Left colon (tissue), 2 donors: ENCODE measurements at regions not wholly inside any gene's neighbourhood (a gene's known extent, or its start where the extent isn't known, plus 50 kb on each side); places are given as distances from the start of the nearest gene placed in this dataset.
"Not testable (repeated sequence)": the region's sequence is repeated elsewhere in the genome, so short reads cannot be mapped to it uniquely, and the experiment has no call there.

Experiments used
- ATAC-seq: fragments of 200-7000 bp; cut with Tn5 transposase; one replicate; pipeline ENCODE4 v1.9.1; 2020; ENCODE audit warnings: mild to moderate bottlenecking, moderate library complexity
- DNase-seq, 2 donors: peaks; one replicate each; pipeline ENCODE4 v3.0.0-alpha.2; 2020
- intact Hi-C, 2 donors: fragments of 100-400 bp; cut with DNase I in 1 of 2; cut with micrococcal nuclease in 1 of 2; formaldehyde crosslinking; loops; one replicate each; pipeline versions ENCODE4 v1.11.2 to v1.14.0; 2022; cut with DNase I, micrococcal nuclease
- donor health status: DM: no; HTN: no; CAD: no.
- donor health status: DM: yes; HTN: yes; CAD: no.

DNA sequence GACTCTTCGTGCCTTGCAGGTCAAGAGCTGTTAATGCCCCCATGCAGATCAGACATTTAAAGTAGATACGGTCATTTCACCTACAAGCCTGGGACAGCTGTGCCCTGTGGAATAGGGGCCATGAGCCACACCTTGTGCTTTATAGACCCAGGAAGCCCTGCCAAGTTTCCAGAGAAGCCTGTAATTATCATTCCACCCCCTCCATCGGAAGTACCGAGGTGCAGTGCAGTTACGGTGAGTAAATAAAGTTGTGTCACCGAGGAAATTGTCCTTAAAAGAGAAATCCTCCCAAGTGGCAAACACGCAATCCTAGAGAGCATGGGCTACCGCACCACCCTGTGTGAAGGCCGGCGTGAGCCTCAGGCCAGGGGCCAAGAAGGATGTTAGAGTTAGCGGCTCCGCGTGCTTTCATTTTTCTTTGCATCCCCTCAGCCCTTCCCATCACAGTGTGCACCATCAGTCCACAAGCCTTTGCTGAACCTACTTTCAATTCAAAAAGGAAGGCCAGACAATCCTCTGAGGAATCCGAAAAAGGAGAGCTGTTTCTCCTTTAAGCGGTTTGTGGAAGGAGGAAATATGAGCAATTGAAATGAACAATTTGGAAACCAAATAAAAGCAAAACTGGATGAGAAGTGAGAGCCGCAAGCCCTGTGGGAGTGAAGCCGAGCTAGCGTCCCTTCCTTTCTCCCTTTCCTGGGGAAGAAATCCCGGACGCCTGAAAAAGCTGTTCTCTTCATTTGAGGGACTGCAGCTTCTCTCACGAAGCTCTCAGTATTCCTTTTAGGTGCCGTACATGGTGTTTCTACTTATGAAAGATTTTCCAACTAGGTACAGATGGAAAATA is 183.3 kb upstream of the PDE10A start:
- DNase-seq = peak; percentile 72 to 86
- intact Hi-C loops = loop anchor here in 1 of 2 donors (5.0 kb wide), 1 partner anchor 119 kb away; no protein-coding TSS in a partner anchor
- ATAC-seq = peak; percentile 86

DNA sequence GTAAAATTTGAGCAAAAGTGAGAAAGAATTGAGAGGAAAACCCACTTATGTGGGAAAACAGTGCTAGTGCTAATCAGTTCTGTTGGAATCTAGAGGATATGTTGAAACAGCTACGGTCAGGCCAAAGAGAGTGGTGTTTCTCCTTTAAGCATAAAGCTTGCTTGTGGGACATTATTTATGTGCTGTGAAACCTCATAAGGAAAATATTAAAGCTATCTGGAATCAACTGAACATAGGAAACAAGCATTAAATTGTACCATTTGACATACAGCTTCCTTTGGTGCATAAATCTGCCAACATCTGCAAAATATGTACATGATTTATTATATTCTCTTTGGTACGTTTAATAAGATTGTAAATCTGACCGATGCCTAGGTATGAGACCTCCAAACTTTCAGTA is 182.5 kb upstream of the PDE10A start:
- DNase-seq (no peak), ATAC-seq (no peak)
- intact Hi-C loops = loop anchor here in 1 of 2 donors (5.0 kb wide), 1 partner anchor 118 kb away; no protein-coding TSS in a partner anchor

DNA sequence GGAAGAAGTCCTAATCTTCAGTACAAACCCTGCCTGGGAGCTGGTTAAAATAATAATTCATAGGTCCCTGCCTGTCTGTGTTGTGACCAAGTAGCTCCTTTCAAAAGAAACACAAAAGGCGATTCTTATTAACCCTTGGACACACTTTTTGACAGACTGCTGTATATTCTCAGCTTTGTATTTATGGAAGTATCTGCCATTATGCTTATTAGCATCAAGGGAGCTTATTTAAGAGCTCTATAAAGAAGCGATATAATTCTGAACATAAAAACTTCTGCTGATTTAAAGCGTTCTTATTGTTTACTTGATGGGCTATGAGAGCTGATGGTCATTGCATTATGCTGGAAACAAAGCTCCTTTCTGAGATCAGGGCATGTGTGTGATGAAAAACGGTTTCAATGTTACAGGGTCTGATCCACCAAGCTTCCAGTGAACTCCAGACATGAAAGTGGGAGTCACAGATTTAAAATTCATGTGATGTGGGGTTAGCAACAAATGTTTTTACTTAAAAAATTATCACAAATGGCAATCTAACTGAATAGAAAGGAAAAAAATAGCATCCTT is 181.8 kb upstream of the PDE10A start:
- ATAC-seq = no peak
- intact Hi-C loops = loop anchor here in 1 of 2 donors (5.0 kb wide), 1 partner anchor 118 kb away; no protein-coding TSS in a partner anchor
- no peak for DNase-seq

DNA sequence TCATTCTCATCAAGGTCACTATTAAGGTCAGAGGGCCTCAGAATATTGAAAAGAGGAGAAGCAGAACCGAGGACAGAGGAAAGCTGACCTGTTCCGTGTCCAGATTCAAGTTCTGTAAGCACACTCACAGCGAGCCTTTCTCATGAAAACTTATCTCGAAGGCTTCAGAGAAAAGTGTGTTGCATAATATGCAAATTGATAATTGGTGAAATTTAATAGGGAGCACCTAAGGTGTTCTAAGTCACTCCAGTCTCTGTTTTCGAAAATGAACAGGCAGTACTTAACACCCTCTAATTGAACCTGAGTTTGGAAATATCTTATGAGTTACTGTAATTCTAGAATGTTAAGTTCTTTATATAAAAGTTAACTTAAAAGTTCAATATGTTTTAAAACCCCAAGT is 181.2 kb upstream of the PDE10A start:
- DNase-seq (no peak), ATAC-seq (no peak)
- intact Hi-C loops = no loop called here

DNA sequence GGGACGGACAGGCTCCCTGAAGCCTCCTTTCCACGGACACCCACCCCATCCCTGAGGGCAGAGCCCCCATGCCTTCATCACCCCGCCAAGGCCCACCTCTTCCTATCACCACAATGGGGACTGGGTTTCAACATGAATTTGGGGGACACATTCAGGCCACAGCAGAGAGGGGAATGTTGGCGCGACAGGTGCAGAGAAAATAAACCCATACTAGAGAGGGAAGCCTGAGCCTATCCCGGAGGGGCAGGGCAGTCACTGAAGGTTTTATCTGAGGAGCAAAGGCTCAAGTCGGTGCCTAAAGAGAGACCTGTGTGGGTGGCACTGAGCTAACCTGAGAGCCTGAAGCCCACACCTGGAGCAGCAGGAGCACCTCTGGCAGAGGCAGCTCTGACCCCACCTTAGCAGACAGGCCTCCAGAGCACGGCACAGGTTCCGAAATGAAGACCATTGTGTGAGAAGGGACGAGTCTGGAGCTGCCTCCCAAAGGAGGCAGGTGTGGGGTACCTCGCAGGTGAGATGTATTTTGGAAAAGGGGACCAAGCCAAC is 180.6 kb upstream of the PDE10A start:
- ATAC-seq (no peak), DNase-seq (no peak)
- intact Hi-C loops = no loop called here

DNA sequence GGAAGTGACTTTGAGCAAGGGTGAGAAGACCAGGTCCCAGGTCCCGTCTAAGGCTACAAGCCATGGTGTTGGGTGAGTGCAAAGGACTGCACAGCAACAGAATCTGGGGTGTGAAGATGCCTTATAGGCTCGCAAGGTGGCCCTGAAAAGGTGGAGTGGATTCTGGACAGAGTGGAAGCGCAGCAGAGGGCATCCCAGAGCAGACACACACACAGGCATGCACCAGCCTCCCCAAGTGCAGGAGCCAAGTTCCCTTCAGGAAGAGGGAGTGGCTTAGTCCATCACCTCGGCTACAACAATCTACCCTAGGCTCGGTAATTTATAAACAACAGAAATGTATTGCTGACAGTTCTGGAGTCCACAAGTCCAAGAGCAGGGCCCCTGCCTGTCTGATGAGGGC is 180.1 kb upstream of the PDE10A start:
- ATAC-seq = peak; percentile 74
- intact Hi-C loops = no loop called here
- DNase-seq = peak; percentile 49 to 59

DNA sequence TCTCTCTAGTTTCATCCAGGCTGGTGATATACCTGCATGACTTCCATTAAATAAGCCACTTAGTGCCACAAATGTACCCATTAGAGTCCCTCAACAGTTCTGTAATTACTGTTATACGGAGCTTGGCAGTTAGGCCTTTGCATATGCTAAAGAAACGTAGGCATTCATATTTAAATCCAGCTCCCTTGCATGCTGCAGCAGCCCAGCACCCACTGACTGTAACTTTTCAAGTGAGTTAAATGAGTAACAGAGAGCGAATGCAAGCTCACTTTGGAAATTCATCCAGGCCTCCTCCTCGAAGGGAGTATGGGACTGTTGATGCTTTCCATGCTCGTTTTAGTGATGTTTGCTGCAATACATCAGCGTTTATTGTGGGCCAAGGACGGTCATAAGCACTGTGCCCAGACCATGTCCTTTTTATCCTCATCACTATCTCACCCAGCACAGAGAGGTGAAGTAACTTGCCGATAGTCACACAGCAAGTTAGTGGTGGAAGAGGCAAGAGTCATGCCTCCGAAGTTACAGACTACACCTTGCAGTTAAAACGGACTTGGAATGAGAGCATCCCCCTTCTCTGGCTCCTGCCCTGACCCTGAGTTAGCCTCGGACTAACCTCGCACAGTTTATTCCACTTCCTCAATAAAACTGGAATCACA is 179.4 kb upstream of the PDE10A start:
- intact Hi-C loops = no loop called here
- ATAC-seq (peak; percentile 44), DNase-seq (no peak)

DNA sequence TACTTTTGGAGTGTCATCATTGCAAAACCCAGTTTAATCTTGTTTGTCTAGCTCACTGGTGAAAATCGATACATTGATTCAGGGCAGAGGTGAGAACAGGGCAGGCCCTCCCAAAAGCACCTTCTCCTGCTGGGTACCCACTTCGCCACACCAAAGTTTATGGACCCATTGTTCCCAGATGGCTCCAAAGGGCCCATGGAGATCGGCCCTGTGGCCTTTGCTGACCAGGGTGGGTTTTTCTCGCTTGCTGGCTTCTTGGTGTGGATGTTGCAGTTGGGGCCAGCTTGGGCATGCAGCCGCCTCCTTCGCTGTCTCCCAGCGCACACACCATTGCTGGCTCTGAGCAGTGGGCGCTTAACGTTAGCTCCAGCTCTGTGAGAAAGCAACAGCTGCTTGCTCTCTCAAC is 178.1 kb upstream of the PDE10A start:
- intact Hi-C loops = no loop called here

DNA sequence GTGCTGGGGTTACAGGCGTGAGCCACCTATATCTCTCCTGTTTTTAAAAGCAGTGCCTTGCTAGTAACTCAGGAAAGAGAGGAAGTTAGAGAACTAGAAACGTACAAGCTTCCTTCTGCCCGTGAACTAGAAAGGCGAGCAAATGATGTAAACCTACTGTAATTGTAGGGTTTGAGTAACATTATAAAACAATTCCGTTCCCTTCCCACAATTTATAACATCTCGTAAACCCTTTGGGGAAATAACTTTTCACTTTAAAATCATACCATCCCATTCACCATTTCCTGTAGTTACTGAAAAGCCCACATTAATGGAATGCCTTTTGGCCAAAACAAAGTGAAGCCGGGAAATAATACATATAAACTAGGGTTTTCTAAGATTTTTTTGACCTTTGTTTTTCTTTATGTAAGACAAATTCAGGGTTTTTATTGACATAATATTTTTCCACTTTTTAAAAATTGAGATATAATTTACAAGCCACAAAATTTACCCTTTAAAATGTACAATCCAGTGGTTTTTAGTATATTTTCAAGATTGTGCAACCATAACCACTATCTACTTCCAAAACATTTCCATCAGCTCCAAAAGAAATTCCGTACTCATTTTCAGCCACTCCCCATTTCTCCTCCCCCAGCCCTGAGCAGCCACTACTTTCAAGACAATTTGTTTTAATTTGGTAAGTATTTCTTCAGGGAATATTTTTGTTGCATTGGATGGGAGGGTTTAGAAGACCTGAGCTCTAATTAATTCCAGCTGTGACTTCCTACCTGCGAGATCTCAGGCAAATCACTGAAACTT is 175.1 kb upstream of the PDE10A start:
- no peak for DNase-seq
- intact Hi-C loops = no loop called here
- peak; percentile 69 for ATAC-seq

More for the DNA sequence above, 178.1 kb upstream of the PDE10A start:
- ATAC-seq = no peak
- no peak for DNase-seq

DNA sequence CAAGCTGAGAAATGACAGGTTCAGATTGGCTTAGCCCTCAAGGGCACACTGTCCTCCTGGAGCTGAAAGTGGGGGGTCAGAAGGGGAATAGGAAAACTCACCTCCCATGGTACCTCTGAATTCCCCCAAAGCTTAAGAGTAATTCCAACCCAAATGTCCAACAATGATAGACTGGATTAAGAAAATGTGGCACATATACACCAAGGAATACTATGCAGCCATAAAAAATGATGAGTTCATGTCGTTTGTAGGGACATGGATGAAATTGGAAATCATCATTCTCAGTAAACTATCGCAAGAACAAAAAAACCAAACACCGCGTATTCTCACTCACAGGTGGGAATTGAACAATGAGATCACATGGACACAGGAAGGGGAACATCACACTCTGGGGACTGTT is 173.6 kb upstream of the PDE10A start:
- intact Hi-C loops, DNase-seq, ATAC-seq: not testable (repeated sequence)

DNA sequence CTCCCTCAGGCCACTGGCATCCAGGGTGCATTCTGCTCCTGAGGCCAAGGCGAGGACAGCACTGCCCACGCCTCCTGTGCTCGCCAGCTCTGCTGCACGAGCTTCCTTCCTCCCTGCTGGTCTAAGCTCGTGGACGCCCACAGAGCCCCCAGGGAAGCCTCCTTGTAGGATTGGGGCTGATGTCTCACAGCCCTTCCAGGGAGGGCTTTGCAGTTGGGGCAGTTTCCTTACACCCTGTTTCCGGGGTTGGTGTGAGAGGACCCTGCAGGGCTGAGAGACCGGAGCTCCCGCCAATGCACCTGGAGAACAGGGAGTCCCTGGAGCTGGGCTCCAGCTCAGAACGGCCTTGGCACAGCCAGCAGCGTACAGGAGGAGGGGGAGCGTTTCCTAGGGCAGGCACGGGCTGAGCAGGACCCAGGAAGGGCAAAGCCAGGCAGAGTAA is 172.4 kb upstream of the PDE10A start:
- intact Hi-C loops = no loop called here
- DNase-seq = no peak

DNA sequence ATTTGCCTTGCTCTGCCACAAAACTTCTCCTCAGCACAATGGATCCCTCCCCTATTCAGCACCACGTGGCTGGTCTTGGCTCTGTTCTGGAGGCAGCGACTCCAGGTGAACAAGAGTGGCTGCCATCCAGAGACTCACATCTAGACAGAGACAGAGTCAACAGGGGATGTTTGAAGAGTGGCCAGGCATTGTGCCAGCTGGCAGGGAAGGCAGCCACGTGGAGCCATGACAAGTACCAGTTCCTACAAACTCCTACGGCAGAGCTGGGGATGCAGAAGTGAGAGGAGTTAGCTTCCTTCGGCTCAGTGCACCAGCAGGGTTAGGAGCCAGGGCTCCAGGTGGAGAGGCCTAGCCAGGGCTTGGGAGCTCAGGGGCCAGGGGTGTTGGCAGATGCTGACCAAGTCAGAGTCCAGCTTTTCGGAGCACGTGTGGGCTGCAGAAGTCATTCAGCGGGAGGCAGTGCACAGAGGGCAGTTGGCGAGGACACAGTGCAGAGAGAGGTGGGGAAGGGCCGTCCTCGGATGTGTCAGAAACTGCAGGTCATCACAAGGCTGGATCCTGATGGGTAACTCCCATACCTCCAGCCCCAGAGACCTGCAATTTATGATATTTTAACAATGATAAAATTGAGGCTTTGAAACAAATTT is 171.7 kb upstream of the PDE10A start:
- intact Hi-C loops = no loop called here
- peak; percentile 91 for ATAC-seq
- peak; percentile 88 to 89 for DNase-seq

More for the DNA sequence above, 172.4 kb upstream of the PDE10A start:
- no peak for ATAC-seq

DNA sequence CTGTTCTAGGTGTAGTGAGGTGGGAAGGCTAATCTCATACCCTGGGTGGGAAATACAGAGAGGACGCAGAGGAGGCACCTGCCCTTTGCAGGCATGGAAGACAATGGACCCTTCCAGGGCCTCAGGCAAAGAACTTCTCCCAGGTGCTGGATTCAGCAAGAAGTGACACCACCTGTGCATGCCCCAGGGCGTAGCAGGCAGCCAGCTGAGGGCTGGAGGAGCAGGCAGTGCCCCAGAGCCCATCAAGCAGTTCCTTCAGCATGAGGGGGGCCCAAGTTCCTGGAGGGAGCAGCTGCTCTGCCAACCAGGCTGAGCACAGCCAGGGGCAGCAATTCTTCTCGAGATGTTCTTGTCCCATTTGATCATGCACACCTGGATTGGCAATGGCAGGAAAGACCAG is 170.3 kb upstream of the PDE10A start:
- ATAC-seq (no peak), DNase-seq (no peak)
- intact Hi-C loops = no loop called here

DNA sequence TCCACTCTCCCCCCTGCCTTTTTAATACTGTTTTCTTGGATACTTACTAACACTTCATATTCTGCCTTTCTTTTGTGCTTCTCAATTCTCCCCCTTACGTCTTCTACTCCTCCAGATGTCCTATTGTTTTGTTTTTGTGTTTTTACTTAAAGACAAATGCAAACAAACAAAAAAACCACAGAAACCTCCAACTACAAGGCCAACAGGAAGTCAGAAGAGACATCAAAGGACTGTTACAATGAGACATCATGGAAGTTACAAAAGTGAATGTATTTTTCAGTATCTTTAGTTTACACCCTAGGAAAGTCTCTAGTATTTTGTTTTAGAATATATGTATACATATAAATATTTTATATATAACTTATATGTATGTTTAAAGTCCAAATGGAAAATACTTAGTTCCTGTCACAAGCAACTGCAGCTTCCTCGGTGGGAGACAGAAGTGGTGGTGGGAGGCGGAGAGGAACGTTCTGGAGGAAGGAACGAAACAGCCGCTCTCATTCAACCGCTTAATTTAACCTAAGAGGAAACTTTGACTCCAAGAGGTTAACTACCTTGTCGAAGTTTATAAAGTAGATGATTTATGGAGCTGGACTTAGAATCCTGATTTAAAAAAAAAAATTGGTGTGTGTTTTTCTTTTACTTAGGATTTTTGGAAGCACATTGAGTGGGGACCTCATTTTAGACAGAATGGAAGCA is 168.9 kb upstream of the PDE10A start:
- intact Hi-C loops = no loop called here
- ATAC-seq (no peak), DNase-seq (no peak)

DNA sequence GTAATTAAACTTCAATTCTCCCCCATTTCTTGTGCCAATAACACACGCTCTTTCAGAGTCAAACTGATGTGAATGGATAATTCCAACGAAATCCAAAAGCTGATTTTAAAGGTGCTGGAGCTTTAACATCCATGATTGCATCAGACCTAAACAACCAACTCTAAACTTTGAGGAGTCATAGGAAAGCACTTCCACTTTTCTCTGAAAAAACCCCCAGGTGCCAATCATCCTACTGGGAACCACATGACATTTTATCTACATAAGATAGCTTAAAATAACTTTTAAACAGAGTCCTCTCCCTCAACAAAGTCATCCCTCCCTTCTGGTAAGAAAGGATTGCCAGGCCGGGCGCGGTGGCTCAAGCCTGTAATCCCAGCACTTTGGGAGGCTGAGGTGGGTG is 167.7 kb upstream of the PDE10A start:
- ATAC-seq (no peak), DNase-seq (no peak)
- intact Hi-C loops = no loop called here

DNA sequence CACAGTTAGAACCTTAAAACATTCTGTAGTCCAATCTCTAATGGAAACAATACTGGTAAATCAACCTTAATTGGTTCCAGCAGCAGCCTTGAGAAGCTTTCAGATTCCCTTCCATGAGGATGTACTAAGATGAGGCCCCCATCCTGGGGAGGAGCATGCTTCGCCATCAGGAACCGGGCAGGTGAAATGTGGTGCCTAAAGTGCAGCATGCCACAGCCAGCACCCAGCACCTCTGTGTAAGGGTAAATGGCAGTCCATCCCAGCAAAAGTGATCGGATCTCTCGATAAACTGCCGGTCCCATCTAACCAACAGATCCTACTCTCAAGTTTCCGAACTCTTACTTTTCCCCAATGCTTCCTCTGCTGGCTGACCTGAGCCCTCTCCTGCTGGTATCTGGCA is 166.3 kb upstream of the PDE10A start:
- DNase-seq (no peak), ATAC-seq (no peak)
- intact Hi-C loops = no loop called here

DNA sequence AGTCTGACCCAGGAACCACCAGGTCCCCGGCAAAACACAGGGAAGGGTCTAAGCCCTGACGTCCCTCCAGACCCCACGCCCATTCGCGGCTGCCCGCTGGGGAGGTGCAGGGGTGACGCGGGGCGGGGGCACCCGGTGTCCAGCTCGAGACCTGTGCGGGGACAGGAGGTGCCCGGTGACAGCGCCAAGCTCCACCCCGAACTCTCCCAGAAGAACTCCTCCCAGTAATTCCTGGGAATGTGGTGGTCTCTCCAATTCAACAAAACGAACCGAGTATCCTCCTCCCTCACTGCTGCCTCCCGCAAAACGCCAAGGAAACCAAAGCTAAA is 164.1 kb upstream of the PDE10A start:
- no peak for DNase-seq
- no peak for ATAC-seq

More for the DNA sequence above, 164.1 kb upstream of the PDE10A start:
- intact Hi-C loops = no loop called here
